B cell (primary cell): ENCODE measurements at regions not wholly inside any gene's neighbourhood (a gene's known extent, or its start where the extent isn't known, plus 50 kb on each side); places are given as distances from the start of the nearest gene placed in this dataset.

Experiments used
- CTCF ChIP-seq: fragments of 200-600 bp; IDR thresholded peaks from one replicate; pipeline ENCODE4 v1.8.0; 2022; ENCODE audit warnings: antibody characterized with exemption, mild to moderate bottlenecking
- EZH2 ChIP-seq: IDR thresholded peaks from 2 replicates; pipeline ENCODE4 v1.6.1; 2012; ENCODE audit warnings: borderline replicate concordance, low read depth, mild to moderate bottlenecking, moderate library complexity, low read length; ENCODE audit not compliant: insufficient read depth, poor library complexity, severe bottlenecking

- no peak for TF ChIP-seq CTCF
- no peak for TF ChIP-seq EZH2
These were observed 81.9 kb upstream of the POU3F1 start for GRCh38 chr1:38128511-38128910.
